ENCODE measurements at regions not wholly inside any gene's neighbourhood (a gene's known extent, or its start where the extent isn't known, plus 50 kb on each side); places are given as distances from the start of the nearest gene placed in this dataset.

DNA sequence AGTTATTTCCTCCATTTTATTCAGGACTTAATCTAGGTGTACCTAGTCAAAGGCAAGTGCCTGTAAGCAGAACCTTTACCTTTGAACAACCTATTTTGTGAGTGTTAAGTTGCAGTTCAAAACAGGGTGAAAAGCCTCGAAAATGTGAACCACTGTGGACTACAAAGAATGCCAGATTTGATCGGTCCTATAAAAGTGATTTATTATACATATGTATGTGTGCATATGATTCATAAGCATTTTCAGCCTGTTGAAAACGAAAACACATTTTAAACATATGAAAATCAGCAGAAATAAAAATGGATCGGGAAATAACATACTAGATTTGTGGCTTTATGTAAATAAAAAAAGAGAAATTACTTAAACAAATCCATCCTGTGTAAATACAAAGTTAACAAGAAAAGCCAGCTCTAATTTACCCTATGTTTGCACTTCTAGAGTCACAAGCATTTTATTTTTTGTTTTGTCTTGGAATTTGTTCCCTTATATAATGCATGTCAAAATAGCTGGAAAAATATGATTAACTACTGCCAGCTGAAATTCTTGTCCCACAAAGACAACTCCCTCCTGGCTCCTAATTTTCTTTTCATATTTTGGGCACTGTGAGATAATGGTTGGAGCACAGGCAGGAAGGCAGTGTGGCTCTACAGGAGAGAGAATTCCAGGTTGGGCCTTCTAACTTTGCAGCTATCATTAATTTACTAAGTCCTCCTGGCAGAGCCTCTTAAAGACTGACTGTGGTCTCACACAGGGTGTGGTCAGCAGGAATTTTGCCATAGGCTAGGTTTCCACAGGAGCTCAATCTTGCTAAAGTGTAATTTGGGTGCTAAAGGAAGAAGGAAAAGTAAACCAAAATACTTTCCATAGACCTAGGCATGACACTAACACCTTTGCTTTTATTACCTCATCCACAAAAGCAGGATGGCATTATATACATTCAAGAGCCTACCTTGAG, 70.2 kb upstream of the CDC42BPA start:
- no peak overlapping the region for H3K4me3 ChIP-seq (ENCODE audit: low read length)
- DNase-seq (ENCODE audit: low read depth): no peak
- TF ChIP-seq, protein P1, sequence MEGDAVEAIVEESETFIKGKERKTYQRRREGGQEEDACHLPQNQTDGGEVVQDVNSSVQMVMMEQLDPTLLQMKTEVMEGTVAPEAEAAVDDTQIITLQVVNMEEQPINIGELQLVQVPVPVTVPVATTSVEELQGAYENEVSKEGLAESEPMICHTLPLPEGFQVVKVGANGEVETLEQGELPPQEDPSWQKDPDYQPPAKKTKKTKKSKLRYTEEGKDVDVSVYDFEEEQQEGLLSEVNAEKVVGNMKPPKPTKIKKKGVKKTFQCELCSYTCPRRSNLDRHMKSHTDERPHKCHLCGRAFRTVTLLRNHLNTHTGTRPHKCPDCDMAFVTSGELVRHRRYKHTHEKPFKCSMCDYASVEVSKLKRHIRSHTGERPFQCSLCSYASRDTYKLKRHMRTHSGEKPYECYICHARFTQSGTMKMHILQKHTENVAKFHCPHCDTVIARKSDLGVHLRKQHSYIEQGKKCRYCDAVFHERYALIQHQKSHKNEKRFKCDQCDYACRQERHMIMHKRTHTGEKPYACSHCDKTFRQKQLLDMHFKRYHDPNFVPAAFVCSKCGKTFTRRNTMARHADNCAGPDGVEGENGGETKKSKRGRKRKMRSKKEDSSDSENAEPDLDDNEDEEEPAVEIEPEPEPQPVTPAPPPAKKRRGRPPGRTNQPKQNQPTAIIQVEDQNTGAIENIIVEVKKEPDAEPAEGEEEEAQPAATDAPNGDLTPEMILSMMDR (conservative IDR thresholded peaks at IDR 0.05; ENCODE audit: low read length): no peak

DNA sequence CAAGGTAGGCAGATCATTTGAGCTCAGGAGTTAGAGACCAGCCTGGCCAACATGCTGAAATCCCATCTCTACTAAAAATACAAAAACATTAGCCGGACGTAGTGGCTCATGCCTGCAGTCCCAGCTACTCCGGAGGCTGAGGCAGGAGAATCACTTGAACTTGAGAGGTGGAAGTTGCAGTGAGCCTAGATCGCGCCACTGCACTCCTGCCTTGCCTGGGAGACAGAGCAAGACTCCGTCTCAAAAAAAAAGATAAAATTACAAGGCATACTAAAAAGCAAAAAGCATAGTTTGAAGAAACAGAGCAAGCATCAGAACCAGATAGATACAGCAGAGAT, 61.2 kb upstream of the CDC42BPA start:
- TF ChIP-seq, protein P1 (conservative IDR thresholded peaks at IDR 0.05; ENCODE audit: low read length): no peak
- DNase-seq (ENCODE audit: low read depth): no peak
- H3K4me3 ChIP-seq (ENCODE audit: low read length): no peak overlapping the region

DNA sequence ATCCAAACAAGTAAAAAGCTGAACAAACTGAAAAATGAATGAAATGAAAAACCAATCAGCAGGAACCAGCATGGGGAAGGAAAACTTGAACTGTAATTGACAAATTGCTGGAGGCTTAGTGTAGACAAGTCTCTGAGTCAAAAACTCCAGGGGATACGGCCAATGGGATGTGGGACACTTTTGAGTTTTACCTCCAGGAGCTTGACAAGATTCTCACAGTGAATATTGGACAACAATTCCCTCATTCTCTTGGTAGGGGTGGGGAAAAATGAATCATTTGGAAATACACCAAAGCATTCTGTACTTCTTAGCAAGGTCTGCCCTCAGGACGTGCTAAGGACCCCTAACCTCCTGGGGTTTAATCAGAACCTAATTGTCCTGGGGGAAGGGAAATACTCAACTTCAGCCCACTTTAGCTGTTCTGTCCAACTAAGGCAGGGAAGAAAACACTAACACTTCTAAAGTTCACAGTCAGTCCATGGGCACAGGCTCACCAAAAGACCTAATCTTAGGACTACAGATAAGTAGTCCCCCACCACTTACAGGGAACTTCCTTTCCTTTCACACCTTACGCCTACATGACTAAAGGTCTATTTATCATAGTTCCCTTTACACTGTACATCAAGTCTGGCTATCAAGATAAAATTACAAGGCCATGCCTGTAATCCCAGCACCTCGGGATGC, 60.7 kb upstream of the CDC42BPA start:
- no peak for DNase-seq (ENCODE audit: low read depth)
- TF ChIP-seq, protein P1 (conservative IDR thresholded peaks at IDR 0.05; ENCODE audit: low read length): no peak
- no peak overlapping the region for H3K4me3 ChIP-seq (ENCODE audit: low read length)

DNA sequence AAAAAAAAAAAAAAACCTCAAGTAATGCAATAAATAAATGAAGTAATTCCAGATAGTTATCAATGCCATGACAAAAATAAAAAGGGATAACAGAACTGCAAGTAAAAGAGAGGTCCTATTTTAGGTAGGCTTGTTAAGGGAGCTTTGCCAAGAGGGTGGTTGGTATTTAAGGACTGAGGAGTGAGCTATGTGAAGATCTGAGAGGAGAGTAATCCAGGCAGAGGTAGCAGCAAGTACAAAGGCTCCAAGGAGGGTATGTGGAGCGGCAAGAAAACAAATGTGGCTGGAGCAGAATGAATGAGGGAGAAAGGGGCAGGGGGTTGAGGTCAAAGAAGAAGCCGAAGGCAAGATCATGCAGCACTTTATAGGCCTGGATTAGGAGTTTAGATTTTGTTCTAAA, 59.9 kb upstream of the CDC42BPA start:
- no peak for DNase-seq (ENCODE audit: low read depth)
- no peak overlapping the region for H3K4me3 ChIP-seq (ENCODE audit: low read length)
- TF ChIP-seq, protein P1 (conservative IDR thresholded peaks at IDR 0.05; ENCODE audit: low read length): no peak

DNA sequence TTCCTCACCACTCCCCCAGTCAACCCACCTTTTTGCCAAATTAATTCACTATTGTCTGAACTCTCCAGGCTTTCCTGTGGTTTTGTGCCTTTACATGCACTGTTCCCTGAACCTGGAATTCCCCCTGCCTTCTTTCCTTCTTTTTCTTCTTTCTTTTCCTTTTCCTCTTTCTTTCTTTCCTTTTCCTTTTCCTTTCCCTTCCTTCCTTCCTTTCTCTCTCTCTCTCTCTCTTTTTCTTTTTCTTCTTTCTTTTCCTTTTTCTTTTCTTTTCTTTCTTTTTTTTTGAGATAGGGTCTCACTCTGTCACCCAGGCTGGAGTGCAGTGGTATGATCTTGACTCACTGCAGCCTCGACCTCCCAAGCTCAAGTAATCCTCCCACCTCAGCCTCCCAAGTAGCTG, 56.6 kb upstream of the CDC42BPA start:
- TF ChIP-seq, protein P1 (conservative IDR thresholded peaks at IDR 0.05; ENCODE audit: low read length): no peak
- DNase-seq (ENCODE audit: low read depth): no peak
- H3K4me3 ChIP-seq (ENCODE audit: low read length): no peak overlapping the region

DNA sequence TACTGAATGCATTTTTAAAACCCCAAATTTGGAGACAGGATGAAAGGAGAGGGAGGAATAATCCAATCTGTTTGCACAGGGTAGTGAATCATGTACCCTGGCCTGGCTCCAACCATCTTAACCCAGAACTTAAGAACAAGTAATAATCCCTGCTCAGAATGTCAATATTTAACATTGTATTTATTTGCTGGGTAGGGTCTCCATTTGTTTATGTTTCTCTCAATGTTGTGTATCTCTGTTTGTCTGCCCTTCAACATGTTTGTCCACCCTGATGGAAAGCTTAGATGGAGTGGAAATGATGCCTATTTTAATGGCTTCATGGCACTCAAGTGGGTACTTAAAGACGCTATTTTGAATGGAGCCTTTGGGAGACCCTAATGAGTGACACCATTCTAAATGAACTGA, 54.4 kb upstream of the CDC42BPA start:
- no peak for DNase-seq (ENCODE audit: low read depth)
- TF ChIP-seq, protein P1 (conservative IDR thresholded peaks at IDR 0.05; ENCODE audit: low read length): no peak
- no peak overlapping the region for H3K4me3 ChIP-seq (ENCODE audit: low read length)

Measured in AG10803 (cell line).